ENCODE measurements at regions not wholly inside any gene's neighbourhood (a gene's known extent, or its start where the extent isn't known, plus 50 kb on each side); places are given as distances from the start of the nearest gene placed in this dataset.

- H3K4me3 ChIP-seq, result no peak overlapping the region
- no peaks in the 10 kb centered on the region for H3K36me3 ChIP-seq
- peaks cover 12% of the 10 kb centered on the region for H3K4me1 ChIP-seq (ENCODE audit: low read depth)
- no peak for TF ChIP-seq CTCF (IDR thresholded peaks at IDR 0.05; ENCODE audit: low read depth, low read length)
- peak in 1 of 2 donors; percentile 45 for DNase-seq (ENCODE audit: low read depth in 1 of 2, low spot score in 1 of 2)
- H3K9me3 ChIP-seq (ENCODE audit: low read depth), result no peaks in the 10 kb centered on the region
- H3K27ac ChIP-seq, result peak overlapping the region; percentile 28
- no peaks in the 10 kb centered on the region for H3K27me3 ChIP-seq
Measured at GRCh38 chr9:11457825-11458790, 845.3 kb upstream of the PTPRD start.

GRCh38 chr9:11469745-11470144 lies 856.9 kb upstream of the PTPRD start:
- H3K4me1 ChIP-seq (ENCODE audit: low read depth), result no peaks in the 10 kb centered on the region
- H3K36me3 ChIP-seq, result no peaks in the 10 kb centered on the region
- H3K9me3 ChIP-seq (ENCODE audit: low read depth), result no peaks in the 10 kb centered on the region
- H3K27ac ChIP-seq, result no peak overlapping the region
- no peak for TF ChIP-seq CTCF (IDR thresholded peaks at IDR 0.05; ENCODE audit: low read depth, low read length)
- no peaks in the 10 kb centered on the region for H3K27me3 ChIP-seq
- no peak overlapping the region for H3K4me3 ChIP-seq
- no peak for DNase-seq (ENCODE audit: low read depth in 1 of 2, low spot score in 1 of 2)

- no peak for TF ChIP-seq CTCF (IDR thresholded peaks at IDR 0.05; ENCODE audit: low read depth, low read length)
- H3K27me3 ChIP-seq, result no peaks in the 10 kb centered on the region
- DNase-seq (ENCODE audit: low read depth in 1 of 2, low spot score in 1 of 2), result no peak
Measured at GRCh38 chr9:11471321-11471720, 858.5 kb upstream of the PTPRD start.

GRCh38 chr9:11500780-11501179 lies 888.0 kb upstream of the PTPRD start:
- H3K4me3 ChIP-seq, result no peak overlapping the region
- H3K4me1 ChIP-seq (ENCODE audit: low read depth), result no peaks in the 10 kb centered on the region
- no peaks in the 10 kb centered on the region for H3K27me3 ChIP-seq
- no peak for TF ChIP-seq CTCF (IDR thresholded peaks at IDR 0.05; ENCODE audit: low read depth, low read length)
- no peak overlapping the region for H3K27ac ChIP-seq
- no peaks in the 10 kb centered on the region for H3K36me3 ChIP-seq
- no peak for DNase-seq (ENCODE audit: low read depth in 1 of 2, low spot score in 1 of 2)
- H3K9me3 ChIP-seq (ENCODE audit: low read depth), result no peaks in the 10 kb centered on the region

More at GRCh38 chr9:11471321-11471720, 858.5 kb upstream of the PTPRD start:
- Histone ChIP-seq H3K9me3 (ENCODE audit: low read depth) (no peaks in the 10 kb centered on the region), H3K4me3 (no peak overlapping the region), H3K4me1 (ENCODE audit: low read depth) (no peaks in the 10 kb centered on the region), H3K27ac (no peak overlapping the region), H3K36me3 (no peaks in the 10 kb centered on the region)

- Histone ChIP-seq H3K27me3 (no peaks in the 10 kb centered on the region), H3K36me3 (no peaks in the 10 kb centered on the region), H3K9me3 (ENCODE audit: low read depth) (no peaks in the 10 kb centered on the region), H3K4me1 (ENCODE audit: low read depth) (no peaks in the 10 kb centered on the region), H3K4me3 (no peak overlapping the region), H3K27ac (no peak overlapping the region)
- DNase-seq (ENCODE audit: low read depth in 1 of 2, low spot score in 1 of 2), result no peak
- no peak for TF ChIP-seq CTCF (IDR thresholded peaks at IDR 0.05; ENCODE audit: low read depth, low read length)
Measured at GRCh38 chr9:11506980-11507379, 894.2 kb upstream of the PTPRD start.
